GM23338 (cell line): ENCODE measurements at regions not wholly inside any gene's neighbourhood (a gene's known extent, or its start where the extent isn't known, plus 50 kb on each side); places are given as distances from the start of the nearest gene placed in this dataset.

Experiments
- ATAC-seq: fragments of 200-7000 bp; cut with Tn5 transposase; 3 replicates; pipeline ENCODE4 v1.9.1; 2020
- DNase-seq: peaks from one replicate; pipeline ENCODE4 v3.0.0-alpha.2; 2015; ENCODE audit warnings: low spot score
- H2AFZ ChIP-seq: fragments of 200-600 bp; sonication (generic); 2 replicates; pipeline ENCODE4 v1.8.0; 2016; ENCODE audit warnings: antibody characterized with exemption, mild to moderate bottlenecking, moderate library complexity
- H3F3A ChIP-seq: fragments of 200-600 bp; sonication (generic); replicated peaks from 2 replicates; pipeline ENCODE4 v1.8.0; 2017; ENCODE audit warnings: antibody characterized with exemption, mixed run types, low read depth
- H3K27ac ChIP-seq: fragments of 200-600 bp; sonication (generic); 2 replicates; pipeline ENCODE4 v1.6.1; 2016; ENCODE audit warnings: low read depth
- H3K27me3 ChIP-seq: fragments of 200-600 bp; sonication (generic); 2 replicates; pipeline ENCODE4 v1.8.0; 2016; ENCODE audit warnings: mild to moderate bottlenecking, mixed run types, moderate library complexity; ENCODE audit not compliant: insufficient read depth
- H3K36me3 ChIP-seq: fragments of 200-600 bp; sonication (generic); 2 replicates; pipeline ENCODE4 v1.8.0; 2016; ENCODE audit warnings: mild to moderate bottlenecking; ENCODE audit not compliant: insufficient read depth
- H3K4me1 ChIP-seq: fragments of 200-600 bp; sonication (generic); 2 replicates; pipeline ENCODE4 v1.8.0; 2016; ENCODE audit warnings: mild to moderate bottlenecking, moderate library complexity; ENCODE audit not compliant: insufficient read depth
- H3K4me2 ChIP-seq: fragments of 200-600 bp; sonication (generic); 2 replicates; pipeline ENCODE4 v1.7.1; 2017; ENCODE audit warnings: mixed run types
- H3K4me3 ChIP-seq: fragments of 200-600 bp; sonication (generic); 2 replicates; pipeline ENCODE4 v1.6.1; 2016; ENCODE audit warnings: mixed run types
- H3K79me2 ChIP-seq: fragments of 200-600 bp; sonication (generic); replicated peaks from 2 replicates; pipeline ENCODE4 v1.8.0; 2017; ENCODE audit warnings: mild to moderate bottlenecking; ENCODE audit not compliant: insufficient read depth
- H3K9me2 ChIP-seq: fragments of 200-600 bp; sonication (generic); 2 replicates; pipeline ENCODE4 v1.8.0; 2017; ENCODE audit not compliant: insufficient read depth
- H4K20me1 ChIP-seq: fragments of 200-600 bp; sonication (generic); replicated peaks from 2 replicates; pipeline ENCODE4 v1.8.0; 2017; ENCODE audit warnings: mild to moderate bottlenecking; ENCODE audit not compliant: insufficient read depth
- H3K27ac Mint-ChIP-seq: 2 replicates; pipeline ENCODE4 v1.8.0; 2020; ENCODE audit warnings: inconsistent platforms, mild to moderate bottlenecking, moderate library complexity, mixed read lengths
- H3K27me3 Mint-ChIP-seq: 3 replicates; pipeline ENCODE4 v1.8.0; 2022; ENCODE audit warnings: low read depth, mild to moderate bottlenecking, moderate library complexity, mixed read lengths, inconsistent platforms; ENCODE audit not compliant: insufficient read depth, poor library complexity
- H3K36me3 Mint-ChIP-seq: 3 replicates; pipeline ENCODE4 v1.8.0; 2021; ENCODE audit warnings: low read depth, mild to moderate bottlenecking, inconsistent platforms, moderate library complexity, mixed read lengths
- H3K4me1 Mint-ChIP-seq: 3 replicates; pipeline ENCODE4 v1.8.0; 2020; ENCODE audit warnings: mild to moderate bottlenecking, inconsistent platforms, mixed read lengths
- H3K4me3 Mint-ChIP-seq: 3 replicates; pipeline ENCODE4 v1.8.0; 2021; ENCODE audit warnings: moderate library complexity, mild to moderate bottlenecking, inconsistent platforms, mixed read lengths
- H3K9me3 Mint-ChIP-seq: 3 replicates; pipeline ENCODE4 v1.8.0; 2020; ENCODE audit warnings: moderate library complexity, mild to moderate bottlenecking, inconsistent platforms, mixed read lengths
- EZH2 ChIP-seq: fragments of 200-600 bp; sonication (generic); IDR thresholded peaks from one replicate; pipeline ENCODE4 v1.8.0; 2017; ENCODE audit warnings: antibody characterized with exemption, mild to moderate bottlenecking, low read depth; ENCODE audit not compliant: unreplicated experiment
- EZH2phosphoT487 ChIP-seq: fragments of 200-600 bp; sonication (generic); IDR thresholded peaks from one replicate; pipeline ENCODE4 v1.8.1; 2018; ENCODE audit warnings: antibody characterized with exemption; ENCODE audit not compliant: unreplicated experiment
- JUNB ChIP-seq: IDR thresholded peaks from one replicate; pipeline ENCODE4 v1.6.1; 2016; ENCODE audit warnings: antibody characterized with exemption; ENCODE audit not compliant: unreplicated experiment
- NANOG ChIP-seq: IDR thresholded peaks from 2 replicates; pipeline ENCODE4 v1.6.1; 2016; ENCODE audit warnings: antibody characterized with exemption, borderline replicate concordance
- POLR2AphosphoS5 ChIP-seq: IDR thresholded peaks from 2 replicates; pipeline ENCODE4 v1.6.1; 2016; ENCODE audit warnings: antibody characterized with exemption, low read depth
- STAT1 ChIP-seq: IDR thresholded peaks from one replicate; pipeline ENCODE4 v1.6.1; 2016; ENCODE audit warnings: antibody characterized with exemption; ENCODE audit not compliant: unreplicated experiment
- TF ChIP-seq, protein P1 (sequence below): fragments of 250-450 bp; sonication (Bioruptor Pico); IDR thresholded peaks from 2 replicates; pipeline ENCODE4 v1.5.0; 2020; ENCODE audit warnings: mild to moderate bottlenecking, moderate library complexity
- TF ChIP-seq, protein P2 (sequence below): IDR thresholded peaks from one replicate; pipeline ENCODE4 v1.6.1; 2018; ENCODE audit warnings: antibody characterized with exemption; ENCODE audit not compliant: unreplicated experiment
- TF ChIP-seq, protein P3 (sequence below): IDR thresholded peaks from 2 replicates; pipeline ENCODE4 v1.6.1; 2016; ENCODE audit warnings: antibody characterized with exemption

DNA sequence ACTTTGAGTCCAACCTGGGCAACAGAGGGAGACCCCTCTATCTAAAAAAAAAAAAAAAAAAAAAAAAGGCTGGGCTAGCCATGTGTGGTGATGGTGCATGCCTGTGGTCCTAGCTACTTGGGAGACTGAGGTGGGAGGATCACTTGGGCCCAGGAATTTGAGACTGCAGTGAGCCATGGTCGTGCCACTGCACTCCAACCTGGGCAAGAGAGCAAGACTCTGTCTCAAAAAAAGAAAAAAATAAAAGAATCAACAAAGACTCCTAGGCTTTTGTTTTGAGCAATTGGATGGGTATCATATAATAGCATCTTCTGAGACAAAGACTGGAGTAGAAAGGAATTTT lies 481.7 kb upstream of the PAPPA start:
- no peaks in the 10 kb centered on the region for H3K36me3 ChIP-seq
- no peaks in the 10 kb centered on the region for H3K4me1 ChIP-seq
- H3K9me3 Mint-ChIP-seq = peaks cover 8% of the 10 kb centered on the region; the same call in 2 of the 3 replicates
- no peak overlapping the region for H3K27ac ChIP-seq
- no peak overlapping the region for H3K4me2 ChIP-seq
- ATAC-seq (no peak), DNase-seq (no peak)
- H3K9me2 ChIP-seq = 0 out of 2 replicates have a peak, but pooled peaks cover 9% of the 10 kb centered on the region
- no peaks in the 10 kb centered on the region for H3K27me3 ChIP-seq
- no peak overlapping the region for H3K4me3 ChIP-seq
- no peak overlapping the region for H3K27ac Mint-ChIP-seq
- H3K36me3 Mint-ChIP-seq = peaks cover 5% of the 10 kb centered on the region; the same call in 1 of the 3 replicates
- no peaks in the 10 kb centered on the region for H3K79me2 ChIP-seq
- TF ChIP-seq POLR2AphosphoS5 (no peak), STAT1 (no peak)
- no peaks in the 10 kb centered on the region for H3F3A ChIP-seq
- no peak overlapping the region for H3K4me3 Mint-ChIP-seq
- no peaks in the 10 kb centered on the region for H4K20me1 ChIP-seq
- peaks cover 2% of the 10 kb centered on the region; the same call in 1 of the 3 replicates for H3K4me1 Mint-ChIP-seq
- no peak overlapping the region for H2AFZ ChIP-seq
- no peaks in the 10 kb centered on the region for H3K27me3 Mint-ChIP-seq

DNA sequence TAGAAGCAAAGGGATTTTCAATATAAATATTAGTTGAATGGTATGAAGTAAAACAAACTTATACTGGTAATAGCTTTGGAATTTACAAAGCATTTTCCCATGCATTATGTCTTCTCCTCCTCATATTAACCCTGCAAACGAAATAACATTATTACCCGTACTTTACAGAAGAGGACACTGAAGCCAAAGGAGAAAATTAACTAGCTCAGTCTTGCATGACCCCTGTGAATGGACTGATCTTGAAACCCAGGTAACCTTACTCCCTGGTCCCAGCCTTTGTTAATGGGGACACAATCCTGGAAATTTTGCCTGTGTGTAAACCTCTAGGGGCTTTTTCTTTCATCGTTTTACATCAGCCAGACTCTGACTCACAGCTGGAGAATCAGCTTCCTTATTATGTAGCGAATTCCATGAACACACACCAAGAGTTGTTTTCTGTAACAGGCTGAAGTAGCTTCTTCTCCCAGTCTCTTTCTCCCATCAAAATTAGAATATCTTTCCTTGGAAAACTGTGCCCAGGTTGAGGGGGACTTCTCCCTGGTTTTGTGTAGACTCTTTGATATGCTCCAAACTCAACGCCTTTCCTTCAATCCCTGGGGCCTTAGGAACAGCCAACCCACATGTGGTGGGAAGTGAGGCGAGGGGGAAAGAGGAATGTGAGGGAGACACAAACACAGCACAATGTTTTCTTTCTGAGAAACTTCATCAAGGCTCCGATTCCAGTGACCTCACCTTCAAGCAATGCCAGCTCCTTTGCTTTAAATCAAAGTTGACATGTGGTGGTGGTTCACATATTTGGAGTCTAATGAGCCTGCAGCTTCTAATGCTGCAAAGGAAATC lies 480.9 kb upstream of the PAPPA start:
- Histone ChIP-seq H3K79me2 (no peaks in the 10 kb centered on the region), H3K27ac (no peak overlapping the region), H3K4me2 (no peak overlapping the region), H3K36me3 (no peaks in the 10 kb centered on the region), H3K27me3 (no peaks in the 10 kb centered on the region), H3K4me1 (no peaks in the 10 kb centered on the region), H4K20me1 (no peaks in the 10 kb centered on the region), H2AFZ (peak overlapping the region; percentile 19; the same call in 1 of the 2 replicates), H3K4me3 (no peak overlapping the region), H3K9me2 (0 out of 2 replicates have a peak, but pooled peaks cover 9% of the 10 kb centered on the region), H3F3A (no peaks in the 10 kb centered on the region)
- no peak for ATAC-seq
- TF ChIP-seq NANOG = no peak
- TF ChIP-seq, protein P1, sequence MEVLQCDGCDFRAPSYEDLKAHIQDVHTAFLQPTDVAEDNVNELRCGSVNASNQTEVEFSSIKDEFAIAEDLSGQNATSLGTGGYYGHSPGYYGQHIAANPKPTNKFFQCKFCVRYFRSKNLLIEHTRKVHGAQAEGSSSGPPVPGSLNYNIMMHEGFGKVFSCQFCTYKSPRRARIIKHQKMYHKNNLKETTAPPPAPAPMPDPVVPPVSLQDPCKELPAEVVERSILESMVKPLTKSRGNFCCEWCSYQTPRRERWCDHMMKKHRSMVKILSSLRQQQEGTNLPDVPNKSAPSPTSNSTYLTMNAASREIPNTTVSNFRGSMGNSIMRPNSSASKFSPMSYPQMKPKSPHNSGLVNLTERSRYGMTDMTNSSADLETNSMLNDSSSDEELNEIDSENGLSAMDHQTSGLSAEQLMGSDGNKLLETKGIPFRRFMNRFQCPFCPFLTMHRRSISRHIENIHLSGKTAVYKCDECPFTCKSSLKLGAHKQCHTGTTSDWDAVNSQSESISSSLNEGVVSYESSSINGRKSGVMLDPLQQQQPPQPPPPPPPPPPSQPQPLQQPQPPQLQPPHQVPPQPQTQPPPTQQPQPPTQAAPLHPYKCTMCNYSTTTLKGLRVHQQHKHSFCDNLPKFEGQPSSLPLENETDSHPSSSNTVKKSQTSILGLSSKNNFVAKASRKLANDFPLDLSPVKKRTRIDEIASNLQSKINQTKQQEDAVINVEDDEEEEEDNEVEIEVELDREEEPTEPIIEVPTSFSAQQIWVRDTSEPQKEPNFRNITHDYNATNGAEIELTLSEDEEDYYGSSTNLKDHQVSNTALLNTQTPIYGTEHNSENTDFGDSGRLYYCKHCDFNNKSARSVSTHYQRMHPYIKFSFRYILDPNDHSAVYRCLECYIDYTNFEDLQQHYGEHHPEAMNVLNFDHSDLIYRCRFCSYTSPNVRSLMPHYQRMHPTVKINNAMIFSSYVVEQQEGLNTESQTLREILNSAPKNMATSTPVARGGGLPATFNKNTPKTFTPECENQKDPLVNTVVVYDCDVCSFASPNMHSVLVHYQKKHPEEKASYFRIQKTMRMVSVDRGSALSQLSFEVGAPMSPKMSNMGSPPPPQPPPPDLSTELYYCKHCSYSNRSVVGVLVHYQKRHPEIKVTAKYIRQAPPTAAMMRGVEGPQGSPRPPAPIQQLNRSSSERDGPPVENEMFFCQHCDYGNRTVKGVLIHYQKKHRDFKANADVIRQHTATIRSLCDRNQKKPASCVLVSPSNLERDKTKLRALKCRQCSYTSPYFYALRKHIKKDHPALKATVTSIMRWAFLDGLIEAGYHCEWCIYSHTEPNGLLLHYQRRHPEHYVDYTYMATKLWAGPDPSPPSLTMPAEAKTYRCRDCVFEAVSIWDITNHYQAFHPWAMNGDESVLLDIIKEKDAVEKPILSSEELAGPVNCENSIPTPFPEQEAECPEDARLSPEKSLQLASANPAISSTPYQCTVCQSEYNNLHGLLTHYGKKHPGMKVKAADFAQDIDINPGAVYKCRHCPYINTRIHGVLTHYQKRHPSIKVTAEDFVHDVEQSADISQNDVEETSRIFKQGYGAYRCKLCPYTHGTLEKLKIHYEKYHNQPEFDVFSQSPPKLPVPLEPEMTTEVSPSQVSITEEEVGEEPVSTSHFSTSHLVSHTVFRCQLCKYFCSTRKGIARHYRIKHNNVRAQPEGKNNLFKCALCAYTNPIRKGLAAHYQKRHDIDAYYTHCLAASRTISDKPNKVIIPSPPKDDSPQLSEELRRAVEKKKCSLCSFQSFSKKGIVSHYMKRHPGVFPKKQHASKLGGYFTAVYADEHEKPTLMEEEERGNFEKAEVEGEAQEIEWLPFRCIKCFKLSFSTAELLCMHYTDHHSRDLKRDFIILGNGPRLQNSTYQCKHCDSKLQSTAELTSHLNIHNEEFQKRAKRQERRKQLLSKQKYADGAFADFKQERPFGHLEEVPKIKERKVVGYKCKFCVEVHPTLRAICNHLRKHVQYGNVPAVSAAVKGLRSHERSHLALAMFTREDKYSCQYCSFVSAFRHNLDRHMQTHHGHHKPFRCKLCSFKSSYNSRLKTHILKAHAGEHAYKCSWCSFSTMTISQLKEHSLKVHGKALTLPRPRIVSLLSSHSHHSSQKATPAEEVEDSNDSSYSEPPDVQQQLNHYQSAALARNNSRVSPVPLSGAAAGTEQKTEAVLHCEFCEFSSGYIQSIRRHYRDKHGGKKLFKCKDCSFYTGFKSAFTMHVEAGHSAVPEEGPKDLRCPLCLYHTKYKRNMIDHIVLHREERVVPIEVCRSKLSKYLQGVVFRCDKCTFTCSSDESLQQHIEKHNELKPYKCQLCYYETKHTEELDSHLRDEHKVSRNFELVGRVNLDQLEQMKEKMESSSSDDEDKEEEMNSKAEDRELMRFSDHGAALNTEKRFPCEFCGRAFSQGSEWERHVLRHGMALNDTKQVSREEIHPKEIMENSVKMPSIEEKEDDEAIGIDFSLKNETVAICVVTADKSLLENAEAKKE (CRISPR knock-in tag) = no peak
- TF ChIP-seq STAT1 = no peak
- no peak for TF ChIP-seq EZH2
- no peak for TF ChIP-seq EZH2phosphoT487
- no peak for TF ChIP-seq POLR2AphosphoS5
- TF ChIP-seq, protein P2, sequence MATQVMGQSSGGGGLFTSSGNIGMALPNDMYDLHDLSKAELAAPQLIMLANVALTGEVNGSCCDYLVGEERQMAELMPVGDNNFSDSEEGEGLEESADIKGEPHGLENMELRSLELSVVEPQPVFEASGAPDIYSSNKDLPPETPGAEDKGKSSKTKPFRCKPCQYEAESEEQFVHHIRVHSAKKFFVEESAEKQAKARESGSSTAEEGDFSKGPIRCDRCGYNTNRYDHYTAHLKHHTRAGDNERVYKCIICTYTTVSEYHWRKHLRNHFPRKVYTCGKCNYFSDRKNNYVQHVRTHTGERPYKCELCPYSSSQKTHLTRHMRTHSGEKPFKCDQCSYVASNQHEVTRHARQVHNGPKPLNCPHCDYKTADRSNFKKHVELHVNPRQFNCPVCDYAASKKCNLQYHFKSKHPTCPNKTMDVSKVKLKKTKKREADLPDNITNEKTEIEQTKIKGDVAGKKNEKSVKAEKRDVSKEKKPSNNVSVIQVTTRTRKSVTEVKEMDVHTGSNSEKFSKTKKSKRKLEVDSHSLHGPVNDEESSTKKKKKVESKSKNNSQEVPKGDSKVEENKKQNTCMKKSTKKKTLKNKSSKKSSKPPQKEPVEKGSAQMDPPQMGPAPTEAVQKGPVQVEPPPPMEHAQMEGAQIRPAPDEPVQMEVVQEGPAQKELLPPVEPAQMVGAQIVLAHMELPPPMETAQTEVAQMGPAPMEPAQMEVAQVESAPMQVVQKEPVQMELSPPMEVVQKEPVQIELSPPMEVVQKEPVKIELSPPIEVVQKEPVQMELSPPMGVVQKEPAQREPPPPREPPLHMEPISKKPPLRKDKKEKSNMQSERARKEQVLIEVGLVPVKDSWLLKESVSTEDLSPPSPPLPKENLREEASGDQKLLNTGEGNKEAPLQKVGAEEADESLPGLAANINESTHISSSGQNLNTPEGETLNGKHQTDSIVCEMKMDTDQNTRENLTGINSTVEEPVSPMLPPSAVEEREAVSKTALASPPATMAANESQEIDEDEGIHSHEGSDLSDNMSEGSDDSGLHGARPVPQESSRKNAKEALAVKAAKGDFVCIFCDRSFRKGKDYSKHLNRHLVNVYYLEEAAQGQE = no peak
- TF ChIP-seq, protein P3, sequence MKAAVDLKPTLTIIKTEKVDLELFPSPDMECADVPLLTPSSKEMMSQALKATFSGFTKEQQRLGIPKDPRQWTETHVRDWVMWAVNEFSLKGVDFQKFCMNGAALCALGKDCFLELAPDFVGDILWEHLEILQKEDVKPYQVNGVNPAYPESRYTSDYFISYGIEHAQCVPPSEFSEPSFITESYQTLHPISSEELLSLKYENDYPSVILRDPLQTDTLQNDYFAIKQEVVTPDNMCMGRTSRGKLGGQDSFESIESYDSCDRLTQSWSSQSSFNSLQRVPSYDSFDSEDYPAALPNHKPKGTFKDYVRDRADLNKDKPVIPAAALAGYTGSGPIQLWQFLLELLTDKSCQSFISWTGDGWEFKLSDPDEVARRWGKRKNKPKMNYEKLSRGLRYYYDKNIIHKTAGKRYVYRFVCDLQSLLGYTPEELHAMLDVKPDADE = no peak
- no peak for TF ChIP-seq JUNB
- Mint-ChIP-seq H3K36me3 (peaks cover 8% of the 10 kb centered on the region; the same call in 1 of the 3 replicates), H3K4me1 (peaks cover 2% of the 10 kb centered on the region; the same call in 1 of the 3 replicates), H3K27me3 (no peaks in the 10 kb centered on the region), H3K9me3 (peaks cover 14% of the 10 kb centered on the region; the same call in 2 of the 3 replicates), H3K4me3 (no peak overlapping the region), H3K27ac (no peak overlapping the region)
- peak; percentile 10 for DNase-seq
